Fibroblast of lung (primary cell): ENCODE measurements at regions not wholly inside any gene's neighbourhood (a gene's known extent, or its start where the extent isn't known, plus 50 kb on each side); places are given as distances from the start of the nearest gene placed in this dataset.

Source experiments
- CTCF ChIP-seq, 2 donors: IDR thresholded peaks in 1 of 2; conservative IDR thresholded peaks in 1 of 2; 1 replicate in 1 of 2; 2 replicates in 1 of 2; pipeline ENCODE4 v1.5.1; 2011 to 2012; ENCODE audit warnings: low read length in 2 of 2, control low read depth in 1 of 2, inconsistent platforms in 1 of 2, low read depth in 1 of 2, mild to moderate bottlenecking in 1 of 2
- EZH2 ChIP-seq: IDR thresholded peaks from 2 replicates; pipeline ENCODE4 v1.5.1; 2012; ENCODE audit warnings: low read length, control low read depth, mild to moderate bottlenecking; ENCODE audit errors: missing control alignments

GRCh38 chr10:60531006-60531405 lies 141.3 kb upstream of the ANK3 start:
- TF ChIP-seq CTCF (conservative IDR thresholded peaks at IDR 0.05 in 1 of 2, IDR thresholded peaks at IDR 0.05 in 1 of 2; ENCODE audit: low read depth in 1 of 2, low read length in 2 of 2) (no peak), EZH2 (no peak)
